ENCODE measurements at regions not wholly inside any gene's neighbourhood (a gene's known extent, or its start where the extent isn't known, plus 50 kb on each side); places are given as distances from the start of the nearest gene placed in this dataset.

DNA sequence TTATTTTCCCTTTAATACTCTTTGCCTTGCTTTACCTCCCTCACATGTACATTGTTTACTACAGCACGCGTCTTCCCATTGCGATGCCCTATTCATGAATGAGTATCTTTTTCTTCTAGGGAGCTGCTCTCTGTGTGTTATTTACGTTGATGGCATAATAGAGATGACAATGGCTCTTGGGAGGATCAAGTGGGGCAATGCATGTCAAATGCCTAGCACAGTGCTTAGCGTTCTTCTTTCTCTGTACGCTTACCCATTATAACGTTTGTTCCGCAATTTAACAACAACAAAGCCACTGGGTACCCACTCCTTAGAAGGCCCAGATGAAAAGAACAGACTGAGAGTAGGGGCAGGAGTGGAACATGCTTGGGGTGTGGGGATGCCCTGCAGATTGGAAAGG lies 271.6 kb upstream of the TNRC6C start:
- no peak for TF ChIP-seq CTCF (IDR thresholded peaks at IDR 0.05)
- TF ChIP-seq ZFX (IDR thresholded peaks at IDR 0.05; ENCODE audit: borderline replicate concordance): no peak

Data from 22Rv1 (cell line).